CD4-positive, CD25-positive, alpha-beta regulatory T cell (primary cell): ENCODE measurements at regions not wholly inside any gene's neighbourhood (a gene's known extent, or its start where the extent isn't known, plus 50 kb on each side); places are given as distances from the start of the nearest gene placed in this dataset.

Experiments used
- ATAC-seq, 2 donors: fragments of 150-1000 bp; cut with Tn5 transposase; one replicate each; pipeline ENCODE4 v1.10.0; 2021; ENCODE audit warnings: low read depth in 2 of 2, moderate number of reproducible peaks in 2 of 2, moderate library complexity in 1 of 2
- DNase-seq, 3 donors: peaks; one replicate each; pipeline versions ENCODE4 v3.0.0 to v3.0.0-alpha.2; 2012 to 2022; ENCODE audit warnings: mixed read lengths in 1 of 3
- H3K27ac ChIP-seq: one replicate; pipeline ENCODE4 v1.7.0; 2013; ENCODE audit warnings: mild to moderate bottlenecking, low read length; ENCODE audit not compliant: insufficient read depth, poor library complexity, severe bottlenecking
- H3K27me3 ChIP-seq: one replicate; pipeline ENCODE4 v1.7.0; 2013; ENCODE audit warnings: low read length; ENCODE audit not compliant: control insufficient read depth, insufficient read depth
- H3K36me3 ChIP-seq: one replicate; pipeline ENCODE4 v1.7.0; 2013; ENCODE audit warnings: mild to moderate bottlenecking, low read length, moderate library complexity; ENCODE audit not compliant: control insufficient read depth, insufficient read depth
- H3K4me1 ChIP-seq: 2 replicates; pipeline ENCODE4 v1.7.0; 2013; ENCODE audit warnings: mild to moderate bottlenecking, low read length; ENCODE audit not compliant: insufficient read depth, control insufficient read depth, poor library complexity, severe bottlenecking
- H3K4me3 ChIP-seq: one replicate; pipeline ENCODE4 v1.7.0; 2013; ENCODE audit warnings: low read depth, mild to moderate bottlenecking, low read length, moderate library complexity
- H3K9me3 ChIP-seq, 2 experiments: 1 replicate in 1 of 2; 2 replicates in 1 of 2; pipeline ENCODE4 v1.7.0; 2013; ENCODE audit warnings: low read length in 2 of 2, mild to moderate bottlenecking in 1 of 2, moderate library complexity in 1 of 2; ENCODE audit not compliant: control insufficient read depth in 2 of 2
- H3K27ac Mint-ChIP-seq, 3 donors: one replicate each; pipeline ENCODE4 v1.8.0; 2020 to 2022; ENCODE audit warnings: mild to moderate bottlenecking in 3 of 3, mixed read lengths in 3 of 3, moderate library complexity in 2 of 3
- H3K27me3 Mint-ChIP-seq: one replicate; pipeline ENCODE4 v1.8.0; 2022; ENCODE audit warnings: mild to moderate bottlenecking, mixed read lengths
- H3K36me3 Mint-ChIP-seq: one replicate; pipeline ENCODE4 v1.8.0; 2020; ENCODE audit warnings: mixed read lengths
- H3K4me1 Mint-ChIP-seq, 4 donors: one replicate each; pipeline ENCODE4 v1.8.0; 2020 to 2022; ENCODE audit warnings: mixed read lengths in 4 of 4, mild to moderate bottlenecking in 1 of 4
- H3K4me3 Mint-ChIP-seq, 4 donors: one replicate each; pipeline ENCODE4 v1.8.0; 2020 to 2022; ENCODE audit warnings: mild to moderate bottlenecking in 4 of 4, mixed read lengths in 4 of 4, moderate library complexity in 3 of 4
- H3K9me3 Mint-ChIP-seq, 7 donors: one replicate each; pipeline ENCODE4 v1.8.0; 2020 to 2022; ENCODE audit warnings: mixed read lengths in 7 of 7, mild to moderate bottlenecking in 3 of 7, moderate library complexity in 2 of 7

DNA sequence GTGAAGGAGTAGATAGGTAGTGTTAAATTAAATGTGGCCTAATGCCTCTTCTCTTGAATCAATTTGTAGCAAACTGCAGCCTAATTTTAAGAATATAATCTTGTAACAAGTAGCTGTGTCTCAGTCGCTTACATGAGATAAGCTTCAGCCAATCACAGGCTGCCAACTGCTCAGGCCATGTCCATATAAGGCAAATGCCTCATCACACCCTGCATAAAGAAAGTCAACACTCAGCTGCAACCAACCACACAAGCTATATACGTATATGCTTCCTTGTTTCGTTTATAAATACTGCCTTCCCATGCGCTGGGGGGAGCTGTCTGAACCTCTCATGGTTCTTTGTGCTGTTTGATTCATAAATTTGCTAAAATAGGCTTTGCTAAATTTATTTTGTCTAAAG is 476.3 kb downstream of the TRIB2 start:
- Histone ChIP-seq H3K27me3 (no peaks in the 10 kb centered on the region), H3K4me3 (no peak overlapping the region), H3K27ac (no peak overlapping the region), H3K36me3 (no peaks in the 10 kb centered on the region), H3K4me1 (no peaks in the 10 kb centered on the region), H3K9me3 (no peaks in the 10 kb centered on the region)
- no peaks in the 10 kb centered on the region for H3K36me3 Mint-ChIP-seq
- no peak for ATAC-seq
- H3K27ac Mint-ChIP-seq: no peak overlapping the region
- no peaks in the 10 kb centered on the region for H3K4me1 Mint-ChIP-seq
- H3K27me3 Mint-ChIP-seq: peaks cover 7% of the 10 kb centered on the region
- no peak for DNase-seq
- no peaks in the 10 kb centered on the region for H3K9me3 Mint-ChIP-seq
- H3K4me3 Mint-ChIP-seq: no peak overlapping the region

DNA sequence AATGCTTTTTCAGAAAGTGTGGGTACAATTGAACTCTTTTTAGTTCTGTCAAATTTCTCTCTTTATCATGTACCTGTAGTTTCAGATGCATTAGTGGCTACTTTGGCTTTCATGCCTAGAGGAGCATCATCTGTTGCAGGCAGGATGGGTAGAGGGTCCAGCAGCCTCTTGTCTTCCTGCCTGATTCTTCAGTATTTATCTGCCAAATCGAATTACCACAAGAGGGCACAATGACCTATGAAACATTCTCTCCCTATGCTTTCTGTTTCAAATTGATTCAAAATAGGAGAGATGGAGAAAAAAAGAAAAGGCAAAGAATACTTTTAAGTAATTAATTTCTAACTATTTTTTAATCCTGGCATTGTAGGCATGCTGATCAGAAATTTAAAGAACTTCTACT is 477.2 kb downstream of the TRIB2 start:
- H3K27ac Mint-ChIP-seq: no peak overlapping the region
- H3K27me3 Mint-ChIP-seq: peaks cover 6% of the 10 kb centered on the region
- H3K4me3 ChIP-seq: no peak overlapping the region
- H3K4me3 Mint-ChIP-seq: no peak overlapping the region
- ATAC-seq (no peak), DNase-seq (peak in 1 of 3 donors; percentile 9)
- no peaks in the 10 kb centered on the region for H3K36me3 ChIP-seq
- no peaks in the 10 kb centered on the region for H3K9me3 ChIP-seq
- no peaks in the 10 kb centered on the region for H3K4me1 ChIP-seq
- H3K9me3 Mint-ChIP-seq: no peaks in the 10 kb centered on the region
- no peaks in the 10 kb centered on the region for H3K4me1 Mint-ChIP-seq
- H3K27ac ChIP-seq: no peak overlapping the region
- no peaks in the 10 kb centered on the region for H3K27me3 ChIP-seq
- H3K36me3 Mint-ChIP-seq: no peaks in the 10 kb centered on the region

DNA sequence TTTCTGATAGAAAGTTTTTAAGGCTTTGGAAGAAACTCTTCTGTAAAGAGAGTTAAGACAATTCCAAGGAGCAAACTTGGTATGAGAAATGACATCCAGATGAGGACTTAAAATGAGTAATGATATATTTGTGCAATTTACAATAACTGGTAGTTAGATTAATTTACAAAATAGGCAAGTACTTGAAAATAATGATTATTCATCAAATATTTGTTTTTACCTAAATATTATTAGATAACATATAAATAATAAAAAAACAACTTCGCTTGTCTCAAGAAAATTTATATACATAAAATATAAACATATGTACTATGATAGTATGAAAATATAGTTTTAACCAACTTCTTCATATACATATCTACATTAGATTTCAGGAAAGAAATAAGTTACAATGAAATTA is 478.5 kb downstream of the TRIB2 start:
- Mint-ChIP-seq H3K27me3 (no peaks in the 10 kb centered on the region), H3K9me3 (no peaks in the 10 kb centered on the region), H3K4me3 (no peak overlapping the region), H3K27ac (no peak overlapping the region), H3K36me3 (no peaks in the 10 kb centered on the region), H3K4me1 (no peaks in the 10 kb centered on the region)
- H3K27me3 ChIP-seq: no peaks in the 10 kb centered on the region
- no peaks in the 10 kb centered on the region for H3K9me3 ChIP-seq
- no peak overlapping the region for H3K4me3 ChIP-seq
- DNase-seq (no peak), ATAC-seq (no peak)
- no peaks in the 10 kb centered on the region for H3K4me1 ChIP-seq
- no peak overlapping the region for H3K27ac ChIP-seq
- no peaks in the 10 kb centered on the region for H3K36me3 ChIP-seq

DNA sequence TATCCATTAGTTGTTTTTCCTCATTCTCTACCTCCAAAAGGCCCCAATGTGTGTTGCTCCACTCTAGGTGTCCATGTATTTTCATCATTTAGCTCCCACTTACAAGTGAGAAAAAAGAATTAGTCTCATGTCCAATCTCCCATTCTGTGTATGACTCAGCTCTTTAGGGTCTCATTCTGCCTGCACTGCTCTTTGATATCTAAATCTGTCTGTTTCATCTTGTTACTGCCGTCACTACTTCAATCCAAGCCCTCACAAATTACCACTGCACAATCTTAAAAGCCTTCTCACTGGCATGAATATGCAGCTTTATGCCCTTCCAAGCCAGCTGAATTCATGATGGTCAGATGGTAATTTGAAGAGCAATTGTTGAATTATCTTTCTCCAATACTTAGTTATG is 480.5 kb downstream of the TRIB2 start:
- Histone ChIP-seq H3K4me1 (no peaks in the 10 kb centered on the region), H3K27me3 (no peaks in the 10 kb centered on the region), H3K27ac (no peak overlapping the region), H3K9me3 (no peaks in the 10 kb centered on the region), H3K4me3 (no peak overlapping the region), H3K36me3 (no peaks in the 10 kb centered on the region)
- no peaks in the 10 kb centered on the region for H3K4me1 Mint-ChIP-seq
- ATAC-seq (no peak), DNase-seq (no peak)
- no peaks in the 10 kb centered on the region for H3K9me3 Mint-ChIP-seq
- H3K36me3 Mint-ChIP-seq: no peaks in the 10 kb centered on the region
- no peak overlapping the region for H3K27ac Mint-ChIP-seq
- H3K4me3 Mint-ChIP-seq: no peak overlapping the region
- H3K27me3 Mint-ChIP-seq: no peaks in the 10 kb centered on the region

DNA sequence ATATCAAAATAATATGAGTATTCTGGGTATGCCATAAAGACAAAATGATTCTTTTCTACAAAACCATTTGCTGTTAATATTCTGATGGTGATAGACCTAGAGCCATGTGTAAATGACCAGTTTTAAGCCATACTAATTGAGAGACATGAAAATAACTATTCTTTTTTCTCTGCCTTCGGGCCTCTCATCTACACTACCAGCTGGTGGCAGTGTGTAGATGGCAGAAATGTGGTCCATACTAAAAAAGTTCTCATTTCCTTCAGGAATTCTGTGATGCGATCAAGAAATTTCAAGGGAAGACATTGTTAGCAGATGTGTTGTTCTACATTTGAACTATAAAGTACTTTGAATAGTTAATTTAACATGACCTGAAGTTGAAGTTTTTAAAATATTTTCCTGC is 485.2 kb downstream of the TRIB2 start:
- Histone ChIP-seq H3K36me3 (no peaks in the 10 kb centered on the region), H3K4me3 (no peak overlapping the region), H3K9me3 (no peaks in the 10 kb centered on the region), H3K27me3 (no peaks in the 10 kb centered on the region), H3K4me1 (no peaks in the 10 kb centered on the region), H3K27ac (no peak overlapping the region)
- H3K4me3 Mint-ChIP-seq: no peak overlapping the region
- peaks cover 0 to 2% (median 0%) of the 10 kb centered on the region in 7 donors for H3K9me3 Mint-ChIP-seq
- DNase-seq (no peak), ATAC-seq (no peak)
- H3K36me3 Mint-ChIP-seq: no peaks in the 10 kb centered on the region
- H3K27me3 Mint-ChIP-seq: no peaks in the 10 kb centered on the region
- H3K4me1 Mint-ChIP-seq: no peaks in the 10 kb centered on the region
- H3K27ac Mint-ChIP-seq: no peak overlapping the region

DNA sequence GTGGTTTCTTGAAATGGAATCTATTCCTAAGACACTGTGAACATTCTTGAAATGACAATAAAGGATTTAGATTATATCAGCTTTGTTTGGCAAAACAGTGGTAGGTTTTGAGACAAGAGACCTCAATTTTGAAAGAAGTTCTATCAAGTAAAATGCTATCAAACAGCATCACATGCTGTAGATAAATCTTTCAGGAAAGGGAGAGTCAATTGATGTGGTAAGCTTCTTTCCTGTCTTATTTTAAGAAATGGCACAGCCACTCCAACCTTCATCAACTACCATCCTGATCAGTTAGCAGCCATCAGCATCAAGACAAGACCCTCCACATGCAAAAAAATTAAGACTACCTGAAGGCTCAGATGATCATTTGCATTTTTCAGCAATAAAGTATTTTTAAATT is 495.4 kb downstream of the TRIB2 start:
- H3K27ac Mint-ChIP-seq: no peak overlapping the region
- no peaks in the 10 kb centered on the region for H3K27me3 Mint-ChIP-seq
- ATAC-seq: no peak

DNA sequence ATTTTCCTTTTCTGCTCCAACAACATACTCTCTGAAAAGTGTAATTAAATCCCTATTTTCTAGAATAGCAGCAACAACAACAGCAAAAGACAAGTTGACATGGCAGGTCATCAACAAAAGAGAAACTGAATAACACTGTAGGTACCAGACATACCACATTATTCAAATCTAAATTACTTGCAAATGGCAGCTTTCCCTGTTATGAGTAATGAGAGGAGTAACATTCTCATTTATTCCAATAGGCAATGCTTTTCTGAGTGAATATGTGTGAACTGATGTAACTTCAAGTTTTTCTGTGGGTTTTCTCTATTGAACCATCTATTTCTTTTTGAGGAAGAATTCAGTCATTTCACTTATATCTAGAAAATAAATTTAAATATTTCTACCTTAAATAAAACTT is 501.5 kb downstream of the TRIB2 start:
- Histone ChIP-seq H3K36me3 (no peaks in the 10 kb centered on the region), H3K27ac (no peak overlapping the region), H3K4me1 (no peaks in the 10 kb centered on the region), H3K27me3 (no peaks in the 10 kb centered on the region), H3K9me3 (no peaks in the 10 kb centered on the region), H3K4me3 (no peak overlapping the region)
- Mint-ChIP-seq H3K36me3 (no peaks in the 10 kb centered on the region), H3K9me3 (peaks cover 0 to 6% (median under 1%) of the 10 kb centered on the region in 7 donors), H3K4me3 (no peak overlapping the region), H3K4me1 (no peaks in the 10 kb centered on the region), H3K27ac (no peak overlapping the region), H3K27me3 (no peaks in the 10 kb centered on the region)
- no peak for ATAC-seq
- no peak for DNase-seq

More for the DNA sequence above, 495.4 kb downstream of the TRIB2 start:
- peaks cover 0 to 6% (median 2%) of the 10 kb centered on the region in 7 donors for H3K9me3 Mint-ChIP-seq
- H3K9me3 ChIP-seq: no peaks in the 10 kb centered on the region
- H3K4me3 Mint-ChIP-seq: no peak overlapping the region
- no peaks in the 10 kb centered on the region for H3K36me3 ChIP-seq
- no peaks in the 10 kb centered on the region for H3K4me1 ChIP-seq
- no peaks in the 10 kb centered on the region for H3K27me3 ChIP-seq
- no peaks in the 10 kb centered on the region for H3K4me1 Mint-ChIP-seq
- no peak for DNase-seq
- no peak overlapping the region for H3K27ac ChIP-seq
- H3K4me3 ChIP-seq: no peak overlapping the region
- H3K36me3 Mint-ChIP-seq: no peaks in the 10 kb centered on the region

DNA sequence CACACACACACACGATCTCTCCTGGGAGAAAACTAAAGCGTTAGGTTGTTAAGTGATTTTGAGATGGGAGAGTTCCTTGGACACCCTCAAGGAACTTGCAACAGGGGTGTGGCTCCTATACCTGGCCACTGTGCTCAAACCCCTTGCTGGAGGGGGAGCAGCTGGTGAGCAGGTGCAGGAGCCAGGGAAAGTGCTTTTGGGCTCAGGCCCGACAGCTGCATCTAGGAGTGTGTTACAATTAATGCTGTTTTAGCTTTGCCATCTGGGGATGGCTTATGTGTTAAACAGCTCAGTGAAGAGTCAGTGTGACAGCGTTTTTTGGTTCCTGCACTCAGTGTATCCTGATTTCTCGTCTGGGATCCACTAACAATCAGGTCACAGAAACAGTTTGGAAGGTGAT is 510.8 kb downstream of the TRIB2 start:
- Mint-ChIP-seq H3K27me3 (no peaks in the 10 kb centered on the region), H3K9me3 (peaks cover 0 to 3% (median 0%) of the 10 kb centered on the region in 7 donors), H3K4me1 (no peaks in the 10 kb centered on the region), H3K27ac (no peak overlapping the region), H3K4me3 (no peak overlapping the region), H3K36me3 (no peaks in the 10 kb centered on the region)
- Histone ChIP-seq H3K27me3 (no peaks in the 10 kb centered on the region), H3K27ac (no peak overlapping the region), H3K4me3 (no peak overlapping the region), H3K36me3 (no peaks in the 10 kb centered on the region), H3K4me1 (no peaks in the 10 kb centered on the region), H3K9me3 (no peaks in the 10 kb centered on the region)
- DNase-seq (no peak), ATAC-seq (no peak)
